Esophagus muscularis mucosa (tissue), 4 donors: ENCODE measurements at regions not wholly inside any gene's neighbourhood (a gene's known extent, or its start where the extent isn't known, plus 50 kb on each side); places are given as distances from the start of the nearest gene placed in this dataset.

Experiments
- DNase-seq: peaks from one replicate; pipeline ENCODE4 v3.0.0-alpha.2; 2017; ENCODE audit errors: extremely low spot score
- H3K27ac ChIP-seq, 4 donors: fragments of 200-600 bp; sonication (generic); replicated peaks in 1 of 4; 1 replicate in 3 of 4; 2 replicates in 1 of 4; pipeline ENCODE4 v1.5.1; 2016 to 2019; ENCODE audit warnings: mild to moderate bottlenecking in 1 of 4
- H3K27me3 ChIP-seq, 4 donors: fragments of 200-600 bp; sonication (generic); one replicate each; pipeline versions ENCODE4 v1.5.1 to v1.6.0; 2016 to 2019
- H3K36me3 ChIP-seq, 4 donors: fragments of 200-600 bp; sonication (generic); one replicate each; pipeline ENCODE4 v1.5.1; 2016 to 2019
- H3K4me1 ChIP-seq, 4 donors: fragments of 200-600 bp; sonication (generic); one replicate each; pipeline ENCODE4 v1.5.1; 2016 to 2019
- H3K4me3 ChIP-seq, 4 donors: fragments of 200-600 bp; sonication (generic); 1 replicate in 2 of 4; 2 replicates in 2 of 4; pipeline ENCODE4 v1.5.1; 2016 to 2019; ENCODE audit warnings: mild to moderate bottlenecking in 4 of 4, moderate library complexity in 1 of 4
- H3K9me3 ChIP-seq, 4 donors: fragments of 200-600 bp; sonication (generic); 1 replicate in 3 of 4; 2 replicates in 1 of 4; pipeline ENCODE4 v1.5.1; 2016 to 2019
- EP300 ChIP-seq: sonication (generic); formaldehyde crosslinking; IDR thresholded peaks from one replicate; pipeline ENCODE4 v1.6.1; 2017; ENCODE audit warnings: antibody characterized with exemption
- POLR2A ChIP-seq: fragments of 450-650 bp; IDR thresholded peaks from one replicate; pipeline ENCODE4 v1.6.1; 2017; ENCODE audit warnings: antibody characterized with exemption, moderate library complexity, mild to moderate bottlenecking, low read depth
- POLR2AphosphoS5 ChIP-seq, 2 donors: sonication (generic); formaldehyde crosslinking; IDR thresholded peaks; one replicate each; pipeline ENCODE4 v1.6.1; 2017; ENCODE audit warnings: antibody characterized with exemption in 2 of 2
- WGBS: methylation state at CpG from one replicate; pipeline ENCODE4 v1.1.5; 2018; 5-methylcytosine and 5-hydroxymethylcytosine counted together
- intact Hi-C: fragments of 100-400 bp; cut with DNase I; formaldehyde crosslinking; loops from one replicate; pipeline ENCODE4 v1.15.1; 2023
- TF ChIP-seq, protein P1 (sequence below), 3 experiments: fragments of 200-600 bp in 2 of 3; fragments of 450-650 bp in 1 of 3; sonication (generic) in 2 of 3; IDR thresholded peaks; one replicate each; pipeline ENCODE4 v1.5.1; 2017 to 2019; ENCODE audit warnings: antibody characterized with exemption in 3 of 3, mild to moderate bottlenecking in 2 of 3, moderate library complexity in 1 of 3

DNA sequence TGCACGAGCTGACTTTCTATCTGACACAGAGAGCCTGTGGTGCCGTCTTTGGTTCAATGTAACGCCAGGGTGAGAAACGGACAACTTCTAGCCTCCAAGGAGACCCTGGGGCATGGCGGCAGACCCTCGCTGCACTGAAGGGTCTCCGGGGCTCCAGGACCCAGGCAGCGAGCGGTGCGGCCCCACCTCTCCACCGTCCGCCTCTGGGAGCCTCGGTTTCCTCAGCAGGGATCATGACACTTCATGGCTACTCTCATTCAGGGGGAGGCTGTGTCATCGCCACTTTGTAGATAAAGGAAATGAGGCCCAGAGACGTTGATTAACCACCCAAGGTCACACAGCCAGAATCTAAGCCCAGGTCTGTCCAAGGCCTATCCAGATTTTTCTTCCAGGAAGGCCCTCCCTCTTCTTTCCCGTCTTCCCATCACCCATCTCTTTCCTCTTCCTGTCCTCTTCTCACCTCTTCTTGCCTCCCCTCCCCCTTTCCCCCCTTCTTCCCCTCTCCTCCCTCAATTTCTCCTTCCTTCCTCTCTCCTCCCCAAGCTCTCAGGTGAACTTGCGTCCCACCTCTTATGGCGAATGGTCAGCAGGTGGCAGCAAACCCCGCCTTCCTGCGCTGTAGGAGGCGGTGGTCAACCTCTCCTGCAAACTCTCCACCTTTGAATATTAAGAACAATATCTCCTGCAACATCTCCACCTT, 69.3 kb upstream of the HMX1 start:
- no peak for TF ChIP-seq POLR2A
- no peak for TF ChIP-seq EP300
- TF ChIP-seq, protein P1, sequence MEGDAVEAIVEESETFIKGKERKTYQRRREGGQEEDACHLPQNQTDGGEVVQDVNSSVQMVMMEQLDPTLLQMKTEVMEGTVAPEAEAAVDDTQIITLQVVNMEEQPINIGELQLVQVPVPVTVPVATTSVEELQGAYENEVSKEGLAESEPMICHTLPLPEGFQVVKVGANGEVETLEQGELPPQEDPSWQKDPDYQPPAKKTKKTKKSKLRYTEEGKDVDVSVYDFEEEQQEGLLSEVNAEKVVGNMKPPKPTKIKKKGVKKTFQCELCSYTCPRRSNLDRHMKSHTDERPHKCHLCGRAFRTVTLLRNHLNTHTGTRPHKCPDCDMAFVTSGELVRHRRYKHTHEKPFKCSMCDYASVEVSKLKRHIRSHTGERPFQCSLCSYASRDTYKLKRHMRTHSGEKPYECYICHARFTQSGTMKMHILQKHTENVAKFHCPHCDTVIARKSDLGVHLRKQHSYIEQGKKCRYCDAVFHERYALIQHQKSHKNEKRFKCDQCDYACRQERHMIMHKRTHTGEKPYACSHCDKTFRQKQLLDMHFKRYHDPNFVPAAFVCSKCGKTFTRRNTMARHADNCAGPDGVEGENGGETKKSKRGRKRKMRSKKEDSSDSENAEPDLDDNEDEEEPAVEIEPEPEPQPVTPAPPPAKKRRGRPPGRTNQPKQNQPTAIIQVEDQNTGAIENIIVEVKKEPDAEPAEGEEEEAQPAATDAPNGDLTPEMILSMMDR (IDR thresholded peaks at IDR 0.05): no peak
- no peak for TF ChIP-seq POLR2AphosphoS5 (IDR thresholded peaks at IDR 0.05)
- peak; percentile 29 for DNase-seq
- WGBS: 49% methylated on average over 14 of the region's 21 CpGs

DNA sequence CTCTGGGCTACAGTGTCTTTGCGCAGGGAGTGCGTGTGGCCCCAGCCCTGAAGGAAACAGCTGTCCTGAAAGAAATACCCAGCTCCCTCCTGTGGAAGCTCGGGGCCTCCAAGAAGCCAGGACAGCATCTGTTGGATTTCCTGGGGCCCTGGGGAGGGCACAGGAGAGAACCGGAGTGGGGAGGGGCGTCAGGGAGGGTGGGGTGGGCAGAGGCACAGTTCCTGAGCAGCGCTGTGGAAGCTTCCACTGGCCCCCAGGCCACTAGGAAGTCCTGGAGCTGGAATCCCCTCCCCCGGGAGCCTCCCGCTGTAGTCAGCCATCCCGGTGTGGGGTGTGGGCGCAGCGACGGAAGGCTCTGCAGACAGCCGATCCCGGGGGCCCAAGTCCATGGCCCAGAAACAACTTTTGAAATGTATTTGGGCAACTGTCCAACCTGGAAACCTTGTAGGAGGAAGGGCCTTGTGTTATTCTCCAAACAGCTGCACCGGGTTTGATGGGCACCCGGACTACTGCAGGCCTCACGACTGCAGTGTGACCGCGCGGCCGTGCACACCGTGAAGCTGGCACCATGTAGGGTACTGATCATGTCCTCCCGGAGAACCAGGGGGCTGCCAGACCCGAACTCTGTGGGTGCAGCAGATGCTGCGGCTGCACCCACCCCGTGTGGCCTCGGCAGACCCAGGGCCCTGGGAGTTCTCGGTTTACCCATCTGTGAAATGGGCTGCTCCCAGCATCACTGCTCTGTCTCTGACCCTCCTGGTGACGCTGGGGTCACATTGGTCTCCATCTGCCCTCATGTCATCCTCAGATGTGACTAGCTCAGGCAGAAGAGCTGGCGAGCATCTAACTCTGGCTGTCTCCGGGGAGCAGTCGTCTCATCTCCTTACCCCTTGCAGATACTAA, 68.5 kb upstream of the HMX1 start:
- DNase-seq: peak; percentile 86
- WGBS: 41% methylated on average over 14 of the region's 32 CpGs
- Histone ChIP-seq H3K36me3 (no peaks in the 10 kb centered on the region), H3K9me3 (peaks cover 0 to 6% (median 0%) of the 10 kb centered on the region in 4 donors), H3K27ac (no peak overlapping the region), H3K27me3 (peaks cover 0 to 38% (median 0%) of the 10 kb centered on the region in 4 donors), H3K4me1 (no peaks in the 10 kb centered on the region), H3K4me3 (no peak overlapping the region)
- intact Hi-C loops: no loop called here
- TF ChIP-seq, protein P1 (IDR thresholded peaks at IDR 0.05): no peak
- TF ChIP-seq POLR2A (no peak), EP300 (no peak), POLR2AphosphoS5 (IDR thresholded peaks at IDR 0.05) (no peak)

More for the DNA sequence above, 69.3 kb upstream of the HMX1 start:
- Histone ChIP-seq H3K27me3 (peaks cover 0 to 39% (median 0%) of the 10 kb centered on the region in 4 donors), H3K27ac (no peak overlapping the region), H3K9me3 (peaks cover 0 to 6% (median 0%) of the 10 kb centered on the region in 4 donors), H3K4me1 (no peaks in the 10 kb centered on the region), H3K4me3 (no peak overlapping the region), H3K36me3 (no peaks in the 10 kb centered on the region)
- intact Hi-C loops: no loop called here

DNA sequence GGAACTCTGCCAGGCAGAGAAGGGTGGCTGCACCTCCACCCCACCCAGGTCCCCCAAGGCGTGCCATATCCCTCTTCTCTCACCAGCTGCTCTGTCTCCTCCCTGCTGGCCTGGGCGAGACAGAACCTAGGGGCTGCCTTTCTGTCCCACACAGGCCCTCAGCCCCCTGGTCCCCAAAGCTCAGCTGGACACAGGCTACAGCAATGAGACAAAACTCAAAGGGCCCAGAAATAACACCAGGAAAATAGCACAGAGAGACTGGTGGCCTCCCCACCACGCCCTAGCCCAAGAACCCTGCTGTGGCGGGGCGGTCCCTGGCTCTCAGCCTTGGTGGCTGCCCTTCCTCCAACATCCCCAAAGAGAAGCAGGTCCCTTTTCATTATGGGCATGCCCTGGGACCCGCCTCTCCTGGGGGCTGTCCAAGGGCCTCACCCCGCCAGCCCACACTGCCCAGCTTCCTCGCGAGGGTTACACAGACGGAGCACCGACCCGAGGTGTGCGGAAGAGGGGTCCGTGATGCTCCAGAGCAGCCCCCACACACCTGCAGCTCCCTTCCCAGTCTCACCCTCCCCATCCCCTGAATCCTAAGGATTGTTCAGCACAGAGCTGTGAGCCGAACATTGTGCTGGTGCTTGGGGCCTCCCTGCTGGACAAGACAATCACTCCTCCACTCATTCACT, 67.7 kb upstream of the HMX1 start:
- Histone ChIP-seq H3K27me3 (peaks cover 0 to 36% (median 0%) of the 10 kb centered on the region in 4 donors), H3K27ac (no peak overlapping the region), H3K9me3 (peaks cover 0 to 6% (median 0%) of the 10 kb centered on the region in 4 donors), H3K4me3 (no peak overlapping the region), H3K4me1 (no peaks in the 10 kb centered on the region), H3K36me3 (no peaks in the 10 kb centered on the region)
- TF ChIP-seq POLR2AphosphoS5 (IDR thresholded peaks at IDR 0.05) (no peak), POLR2A (no peak), EP300 (no peak)
- TF ChIP-seq, protein P1 (IDR thresholded peaks at IDR 0.05): no peak
- intact Hi-C loops: no loop called here
- WGBS: 52% methylated on average over 15 of the region's 15 CpGs
- peak; percentile 88 for DNase-seq

DNA sequence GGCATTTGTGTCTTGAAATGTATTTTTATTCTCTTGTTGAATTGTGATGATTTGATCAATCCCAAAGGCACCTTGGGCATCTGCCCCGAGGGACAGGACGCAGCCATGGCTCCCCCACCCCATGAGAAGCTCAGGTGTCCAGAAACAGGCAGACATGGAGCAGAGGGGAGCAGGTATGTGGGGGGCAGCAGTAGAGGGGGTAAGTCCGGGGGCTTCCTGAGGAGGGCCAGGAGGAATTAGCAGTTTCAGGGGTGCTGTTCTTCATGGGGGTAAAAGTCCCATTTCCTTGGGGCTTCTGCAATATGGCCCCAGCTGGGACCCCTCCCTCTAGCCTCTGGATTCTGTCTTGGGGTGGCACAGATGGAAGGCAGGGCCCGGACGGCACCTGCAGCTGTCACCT, 67.0 kb upstream of the HMX1 start:
- no peak overlapping the region for H3K4me3 ChIP-seq
- DNase-seq: no peak
- no peak overlapping the region for H3K27ac ChIP-seq
- peaks cover 0 to 6% (median 0%) of the 10 kb centered on the region in 4 donors for H3K9me3 ChIP-seq
- H3K36me3 ChIP-seq: no peaks in the 10 kb centered on the region
- WGBS: 65% methylated on average over 5 of the region's 5 CpGs
- no peak for TF ChIP-seq POLR2A
- TF ChIP-seq EP300: no peak
- TF ChIP-seq POLR2AphosphoS5 (IDR thresholded peaks at IDR 0.05): no peak
- TF ChIP-seq, protein P1 (IDR thresholded peaks at IDR 0.05): no peak
- H3K4me1 ChIP-seq: no peaks in the 10 kb centered on the region
- peaks cover 0 to 40% (median 0%) of the 10 kb centered on the region in 4 donors for H3K27me3 ChIP-seq
- intact Hi-C loops: no loop called here
